HEK293 (cell line): ENCODE measurements at regions not wholly inside any gene's neighbourhood (a gene's known extent, or its start where the extent isn't known, plus 50 kb on each side); places are given as distances from the start of the nearest gene placed in this dataset.

Experiments used
- CTCF ChIA-PET: fragments of 350-600 bp; formaldehyde crosslinking; extraction: SDS; loops from one replicate; lab custom pipeline; 2021; ENCODE audit warnings: antibody characterized with exemption; lab: Yijun Ruan, JAX
- POLR2A ChIA-PET: fragments of 300-600 bp; formaldehyde crosslinking; extraction: SDS; loops from one replicate; lab custom pipeline; 2020; ENCODE audit warnings: antibody characterized with exemption, inconsistent platforms; lab: Yijun Ruan, JAX
- H3K27ac ChIP-seq: fragments of 200-500 bp; sonication (Bioruptor generic); 2 replicates; pipeline ENCODE4 v1.5.1; 2014; ENCODE audit warnings: low read depth, low read length, control low read depth, inconsistent platforms; ENCODE audit errors: extremely low read depth
- H3K36me3 ChIP-seq, 2 experiments: fragments of 200-500 bp in 1 of 2; sonication (Bioruptor generic) in 1 of 2; 1 replicate in 1 of 2; 2 replicates in 1 of 2; pipeline ENCODE4 v1.5.1; 2014 to 2017; ENCODE audit warnings: inconsistent platforms in 2 of 2, low read length in 2 of 2; ENCODE audit not compliant: control insufficient read depth in 2 of 2, insufficient read depth in 1 of 2
- H3K4me1 ChIP-seq: fragments of 200-500 bp; sonication (Bioruptor generic); 2 replicates; pipeline ENCODE4 v1.5.1; 2014; ENCODE audit warnings: mild to moderate bottlenecking, low read length, inconsistent platforms; ENCODE audit not compliant: control insufficient read depth, insufficient read depth
- H3K4me3 ChIP-seq: 2 replicates; pipeline ENCODE4 v1.5.1; 2011; ENCODE audit warnings: low read depth, mild to moderate bottlenecking, control low read depth, low read length, moderate library complexity
- H3K9me3 ChIP-seq: fragments of 200-500 bp; sonication (Bioruptor generic); 2 replicates; pipeline ENCODE4 v1.5.1; 2014; ENCODE audit warnings: low read depth, low read length, inconsistent platforms; ENCODE audit not compliant: control insufficient read depth, insufficient read depth
- BCL11B ChIP-seq: fragments of 450-650 bp; formaldehyde crosslinking; IDR thresholded peaks from 2 replicates; pipeline ENCODE4 v1.5.1; 2016; ENCODE audit warnings: low read depth, missing biosample characterization, missing genetic modification characterization
- MEIS1 ChIP-seq: sonication (generic); formaldehyde crosslinking; IDR thresholded peaks from 2 replicates; pipeline ENCODE4 v1.8.1; 2022; ENCODE audit warnings: missing genetic modification reagents, mild to moderate bottlenecking, borderline replicate concordance
- OSR2 ChIP-seq: fragments of 450-650 bp; formaldehyde crosslinking; IDR thresholded peaks from 2 replicates; pipeline ENCODE4 v1.5.1; 2016; ENCODE audit warnings: missing biosample characterization, missing genetic modification characterization
- PRDM1 ChIP-seq: fragments of 450-650 bp; formaldehyde crosslinking; IDR thresholded peaks from 2 replicates; pipeline ENCODE4; 2016; ENCODE audit warnings: missing biosample characterization, missing genetic modification characterization
- SCRT2 ChIP-seq: fragments of 450-650 bp; formaldehyde crosslinking; IDR thresholded peaks from 2 replicates; pipeline ENCODE4 v1.5.1; 2016; ENCODE audit warnings: missing biosample characterization, missing genetic modification characterization
- TCF7L2 ChIP-seq: IDR thresholded peaks from 2 replicates; pipeline ENCODE4 v1.6.1; 2011; ENCODE audit warnings: low read depth, mild to moderate bottlenecking, inconsistent platforms, low read length, moderate library complexity, borderline replicate concordance
- ZBTB21 ChIP-seq: fragments of 450-650 bp; formaldehyde crosslinking; IDR thresholded peaks from 2 replicates; pipeline ENCODE4 v1.5.1; 2017; ENCODE audit warnings: missing biosample characterization, missing genetic modification characterization
- ZEB2 ChIP-seq: fragments of 450-650 bp; formaldehyde crosslinking; IDR thresholded peaks from 2 replicates; pipeline ENCODE4 v1.5.1; 2016; ENCODE audit warnings: missing biosample characterization, missing genetic modification characterization
- ZFP41 ChIP-seq: fragments of 450-650 bp; formaldehyde crosslinking; IDR thresholded peaks from 2 replicates; pipeline ENCODE4 v1.5.1; 2016; ENCODE audit warnings: missing biosample characterization, missing genetic modification characterization, borderline replicate concordance
- ZNF140 ChIP-seq: fragments of 450-650 bp; formaldehyde crosslinking; IDR thresholded peaks from 2 replicates; pipeline ENCODE4 v1.5.1; 2016; ENCODE audit warnings: missing biosample characterization, missing genetic modification characterization
- ZNF16 ChIP-seq: fragments of 450-650 bp; formaldehyde crosslinking; IDR thresholded peaks from 2 replicates; pipeline ENCODE4 v1.5.1; 2016; ENCODE audit warnings: low read depth, missing biosample characterization, missing genetic modification characterization
- ZNF19 ChIP-seq: fragments of 450-650 bp; formaldehyde crosslinking; IDR thresholded peaks from 2 replicates; pipeline ENCODE4; 2016; ENCODE audit warnings: missing biosample characterization, missing genetic modification characterization, low read depth
- ZNF211 ChIP-seq: fragments of 450-650 bp; formaldehyde crosslinking; IDR thresholded peaks from 2 replicates; pipeline ENCODE4 v1.5.1; 2016; ENCODE audit warnings: low read depth, missing biosample characterization, missing genetic modification characterization
- ZNF37A ChIP-seq: fragments of 450-650 bp; IDR thresholded peaks from 2 replicates; pipeline ENCODE4 v1.5.1; 2018; ENCODE audit warnings: missing biosample characterization, missing genetic modification characterization
- ZNF488 ChIP-seq: fragments of 450-650 bp; formaldehyde crosslinking; IDR thresholded peaks from 2 replicates; pipeline ENCODE4 v1.5.1; 2016; ENCODE audit warnings: missing biosample characterization, missing genetic modification characterization
- ZNF530 ChIP-seq: fragments of 450-650 bp; formaldehyde crosslinking; IDR thresholded peaks from 2 replicates; pipeline ENCODE4 v1.5.1; 2016; ENCODE audit warnings: low read depth, missing biosample characterization, missing genetic modification characterization
- ZNF701 ChIP-seq: fragments of 450-650 bp; formaldehyde crosslinking; IDR thresholded peaks from 2 replicates; pipeline ENCODE4 v1.5.1; 2016; ENCODE audit warnings: missing biosample characterization, missing genetic modification characterization
- ZNF76 ChIP-seq: fragments of 450-650 bp; formaldehyde crosslinking; IDR thresholded peaks from 2 replicates; pipeline ENCODE4; 2016; ENCODE audit warnings: low read depth, missing biosample characterization, missing genetic modification characterization, borderline replicate concordance
- ZNF777 ChIP-seq: fragments of 450-650 bp; formaldehyde crosslinking; IDR thresholded peaks from 2 replicates; pipeline ENCODE4 v1.5.1; 2017; ENCODE audit warnings: missing biosample characterization, missing genetic modification characterization, borderline replicate concordance
- ZSCAN23 ChIP-seq: fragments of 450-650 bp; formaldehyde crosslinking; IDR thresholded peaks from 2 replicates; pipeline ENCODE4 v1.5.1; 2016; ENCODE audit warnings: missing biosample characterization, missing genetic modification characterization
- TF ChIP-seq, protein P1 (sequence below): fragments of 450-650 bp; formaldehyde crosslinking; IDR thresholded peaks from 2 replicates; pipeline ENCODE4 v1.5.1; 2017; ENCODE audit warnings: missing biosample characterization, missing genetic modification characterization
- TF ChIP-seq, protein P2 (sequence below): fragments of 450-650 bp; formaldehyde crosslinking; IDR thresholded peaks from 2 replicates; pipeline ENCODE4 v1.5.1; 2016; ENCODE audit warnings: missing biosample characterization, missing genetic modification characterization
- TF ChIP-seq, protein P3 (sequence below): fragments of 450-650 bp; formaldehyde crosslinking; IDR thresholded peaks from 2 replicates; pipeline ENCODE4 v1.5.1; 2016; ENCODE audit warnings: missing biosample characterization, missing genetic modification characterization, low read depth
- TF ChIP-seq, protein P4 (sequence below): fragments of 450-650 bp; formaldehyde crosslinking; IDR thresholded peaks from 2 replicates; pipeline ENCODE4 v1.5.1; 2016; ENCODE audit warnings: missing biosample characterization, missing genetic modification characterization

DNA sequence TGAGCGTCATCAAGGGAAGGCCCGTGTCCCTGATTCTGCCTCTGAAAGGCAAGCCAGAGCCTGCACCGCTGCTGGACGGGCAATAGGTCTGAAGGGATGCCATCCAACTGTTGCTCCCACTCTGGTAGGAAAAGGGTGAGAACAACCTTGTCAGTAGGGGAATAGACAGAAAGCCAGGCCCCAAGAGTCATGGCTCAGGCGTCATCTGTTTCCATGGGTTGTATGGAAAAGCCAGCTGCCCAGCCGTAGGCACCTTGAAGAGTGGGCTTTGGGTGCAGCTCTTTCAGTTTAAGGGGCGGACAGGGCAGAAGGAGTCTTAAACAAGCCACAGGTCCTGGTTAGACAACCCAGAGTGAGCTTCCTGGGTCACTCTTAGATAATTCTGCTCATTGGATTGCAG lies 66.5 kb downstream of the RNF6 start:
- Histone ChIP-seq H3K4me1 (no peaks in the 10 kb centered on the region), H3K27ac (no peak overlapping the region), H3K4me3 (no peak overlapping the region), H3K9me3 (no peaks in the 10 kb centered on the region), H3K36me3 (no peaks in the 10 kb centered on the region)
- CTCF ChIA-PET = no interaction called here
- POLR2A ChIA-PET = no interaction called here
- TF ChIP-seq, protein P1, sequence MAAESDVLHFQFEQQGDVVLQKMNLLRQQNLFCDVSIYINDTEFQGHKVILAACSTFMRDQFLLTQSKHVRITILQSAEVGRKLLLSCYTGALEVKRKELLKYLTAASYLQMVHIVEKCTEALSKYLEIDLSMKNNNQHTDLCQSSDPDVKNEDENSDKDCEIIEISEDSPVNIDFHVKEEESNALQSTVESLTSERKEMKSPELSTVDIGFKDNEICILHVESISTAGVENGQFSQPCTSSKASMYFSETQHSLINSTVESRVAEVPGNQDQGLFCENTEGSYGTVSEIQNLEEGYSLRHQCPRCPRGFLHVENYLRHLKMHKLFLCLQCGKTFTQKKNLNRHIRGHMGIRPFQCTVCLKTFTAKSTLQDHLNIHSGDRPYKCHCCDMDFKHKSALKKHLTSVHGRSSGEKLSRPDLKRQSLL = no peak
- no peak for TF ChIP-seq BCL11B (tag by site-specific recombination)
- TF ChIP-seq, protein P2, sequence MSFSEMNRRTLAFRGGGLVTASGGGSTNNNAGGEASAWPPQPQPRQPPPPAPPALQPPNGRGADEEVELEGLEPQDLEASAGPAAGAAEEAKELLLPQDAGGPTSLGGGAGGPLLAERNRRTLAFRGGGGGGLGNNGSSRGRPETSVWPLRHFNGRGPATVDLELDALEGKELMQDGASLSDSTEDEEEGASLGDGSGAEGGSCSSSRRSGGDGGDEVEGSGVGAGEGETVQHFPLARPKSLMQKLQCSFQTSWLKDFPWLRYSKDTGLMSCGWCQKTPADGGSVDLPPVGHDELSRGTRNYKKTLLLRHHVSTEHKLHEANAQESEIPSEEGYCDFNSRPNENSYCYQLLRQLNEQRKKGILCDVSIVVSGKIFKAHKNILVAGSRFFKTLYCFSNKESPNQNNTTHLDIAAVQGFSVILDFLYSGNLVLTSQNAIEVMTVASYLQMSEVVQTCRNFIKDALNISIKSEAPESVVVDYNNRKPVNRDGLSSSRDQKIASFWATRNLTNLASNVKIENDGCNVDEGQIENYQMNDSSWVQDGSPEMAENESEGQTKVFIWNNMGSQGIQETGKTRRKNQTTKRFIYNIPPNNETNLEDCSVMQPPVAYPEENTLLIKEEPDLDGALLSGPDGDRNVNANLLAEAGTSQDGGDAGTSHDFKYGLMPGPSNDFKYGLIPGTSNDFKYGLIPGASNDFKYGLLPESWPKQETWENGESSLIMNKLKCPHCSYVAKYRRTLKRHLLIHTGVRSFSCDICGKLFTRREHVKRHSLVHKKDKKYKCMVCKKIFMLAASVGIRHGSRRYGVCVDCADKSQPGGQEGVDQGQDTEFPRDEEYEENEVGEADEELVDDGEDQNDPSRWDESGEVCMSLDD (tag by site-specific recombination) = no peak
- no peak for TF ChIP-seq ZSCAN23
- no peak for TF ChIP-seq ZNF16 (tag by site-specific recombination)
- TF ChIP-seq ZNF140 = no peak
- no peak for TF ChIP-seq ZNF701 (tag by site-specific recombination)
- no peak for TF ChIP-seq ZNF488 (tag by site-specific recombination)
- no peak for TF ChIP-seq ZNF76 (tag by site-specific recombination)
- TF ChIP-seq ZEB2 (tag by site-specific recombination) = no peak

DNA sequence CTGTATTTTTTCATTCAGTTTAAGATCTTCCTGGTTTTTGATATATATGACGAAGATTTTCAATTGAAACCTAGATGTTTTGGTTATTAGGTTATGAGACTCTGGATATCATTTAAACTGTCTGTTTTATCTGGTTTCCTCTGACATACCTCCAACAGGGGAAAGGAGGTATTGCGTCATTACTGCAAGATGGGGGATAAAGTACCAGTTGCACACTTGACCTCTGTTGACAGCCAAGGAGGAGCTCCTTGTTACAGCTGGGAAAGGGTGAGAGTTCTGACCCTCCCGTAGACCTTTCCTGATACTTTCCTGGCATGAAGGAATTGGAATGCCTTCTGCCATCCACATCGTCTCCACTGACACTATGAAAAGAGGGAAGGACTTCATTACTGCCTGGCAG lies 82.0 kb upstream of the SHISA2 start:
- TF ChIP-seq SCRT2 (peak; percentile 30; the same call in 1 of the 2 replicates), ZNF19 (tag by site-specific recombination) (no peak)
- POLR2A ChIA-PET = no interaction called here
- no peaks in the 10 kb centered on the region for H3K4me1 ChIP-seq
- no peaks in the 10 kb centered on the region for H3K9me3 ChIP-seq
- H3K36me3 ChIP-seq = no peaks in the 10 kb centered on the region
- CTCF ChIA-PET = interaction anchor here (0.6 to 0.8 kb wide), 3 partner anchors 51 to 631 kb away, joined by 3 to 5 read pairs (median 3); no protein-coding TSS in a partner anchor
- no peak overlapping the region for H3K4me3 ChIP-seq
- no peak overlapping the region for H3K27ac ChIP-seq

DNA sequence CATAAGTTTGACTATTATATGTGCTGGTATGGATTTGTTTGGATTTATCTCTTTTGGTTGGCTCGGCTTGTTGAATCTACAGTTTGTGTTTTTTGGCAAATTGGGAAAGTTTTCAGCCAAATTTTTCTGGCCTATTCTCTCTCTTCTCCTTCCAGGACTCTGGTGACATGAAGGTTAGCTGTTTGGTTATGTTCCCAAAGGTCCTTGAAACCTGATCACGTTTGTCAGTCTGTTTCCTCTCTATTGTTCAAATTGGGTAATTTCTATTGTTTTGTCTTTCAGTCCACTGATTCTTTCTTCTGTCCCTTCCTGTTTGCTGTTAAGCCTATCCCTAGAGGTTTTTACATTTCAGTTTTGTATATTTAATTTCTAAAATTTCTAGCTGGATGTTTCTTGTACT lies 81.5 kb upstream of the SHISA2 start:
- no peaks in the 10 kb centered on the region for H3K9me3 ChIP-seq
- TF ChIP-seq TCF7L2 (no peak), ZFP41 (tag by site-specific recombination) (no peak), MEIS1 (CRISPR knock-in tag) (no peak), ZNF530 (tag by site-specific recombination) (no peak), ZBTB21 (no peak), ZNF777 (tag by site-specific recombination) (no peak), SCRT2 (no peak), ZNF37A (tag by site-specific recombination) (no peak), PRDM1 (tag by site-specific recombination) (no peak), ZNF211 (tag by site-specific recombination) (no peak), ZEB2 (tag by site-specific recombination) (no peak), OSR2 (tag by site-specific recombination) (no peak)
- TF ChIP-seq, protein P3, sequence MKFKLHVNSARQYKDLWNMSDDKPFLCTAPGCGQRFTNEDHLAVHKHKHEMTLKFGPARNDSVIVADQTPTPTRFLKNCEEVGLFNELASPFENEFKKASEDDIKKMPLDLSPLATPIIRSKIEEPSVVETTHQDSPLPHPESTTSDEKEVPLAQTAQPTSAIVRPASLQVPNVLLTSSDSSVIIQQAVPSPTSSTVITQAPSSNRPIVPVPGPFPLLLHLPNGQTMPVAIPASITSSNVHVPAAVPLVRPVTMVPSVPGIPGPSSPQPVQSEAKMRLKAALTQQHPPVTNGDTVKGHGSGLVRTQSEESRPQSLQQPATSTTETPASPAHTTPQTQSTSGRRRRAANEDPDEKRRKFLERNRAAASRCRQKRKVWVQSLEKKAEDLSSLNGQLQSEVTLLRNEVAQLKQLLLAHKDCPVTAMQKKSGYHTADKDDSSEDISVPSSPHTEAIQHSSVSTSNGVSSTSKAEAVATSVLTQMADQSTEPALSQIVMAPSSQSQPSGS (tag by site-specific recombination) = no peak
- TF ChIP-seq, protein P4, sequence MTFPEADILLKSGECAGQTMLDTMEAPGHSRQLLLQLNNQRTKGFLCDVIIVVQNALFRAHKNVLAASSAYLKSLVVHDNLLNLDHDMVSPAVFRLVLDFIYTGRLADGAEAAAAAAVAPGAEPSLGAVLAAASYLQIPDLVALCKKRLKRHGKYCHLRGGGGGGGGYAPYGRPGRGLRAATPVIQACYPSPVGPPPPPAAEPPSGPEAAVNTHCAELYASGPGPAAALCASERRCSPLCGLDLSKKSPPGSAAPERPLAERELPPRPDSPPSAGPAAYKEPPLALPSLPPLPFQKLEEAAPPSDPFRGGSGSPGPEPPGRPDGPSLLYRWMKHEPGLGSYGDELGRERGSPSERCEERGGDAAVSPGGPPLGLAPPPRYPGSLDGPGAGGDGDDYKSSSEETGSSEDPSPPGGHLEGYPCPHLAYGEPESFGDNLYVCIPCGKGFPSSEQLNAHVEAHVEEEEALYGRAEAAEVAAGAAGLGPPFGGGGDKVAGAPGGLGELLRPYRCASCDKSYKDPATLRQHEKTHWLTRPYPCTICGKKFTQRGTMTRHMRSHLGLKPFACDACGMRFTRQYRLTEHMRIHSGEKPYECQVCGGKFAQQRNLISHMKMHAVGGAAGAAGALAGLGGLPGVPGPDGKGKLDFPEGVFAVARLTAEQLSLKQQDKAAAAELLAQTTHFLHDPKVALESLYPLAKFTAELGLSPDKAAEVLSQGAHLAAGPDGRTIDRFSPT (tag by site-specific recombination) = no peak
- TF ChIP-seq, all 188 proteins: peak for 0
- Histone ChIP-seq H3K36me3 (no peaks in the 10 kb centered on the region), H3K4me1 (no peaks in the 10 kb centered on the region), H3K4me3 (no peak overlapping the region), H3K27ac (no peak overlapping the region)
- ChIA-PET CTCF (interaction anchor here (0.7 to 0.8 kb wide), 2 partner anchors 52 to 110 kb away, joined by 4 to 5 read pairs; no protein-coding TSS in a partner anchor), POLR2A (no interaction called here)
